Limb (tissue), 2 donors: ENCODE measurements at regions not wholly inside any gene's neighbourhood (a gene's known extent, or its start where the extent isn't known, plus 50 kb on each side); places are given as distances from the start of the nearest gene placed in this dataset.
"Not testable (repeated sequence)": the region's sequence is repeated elsewhere in the genome, so short reads cannot be mapped to it uniquely, and the experiment has no call there.

Experiments
- DNase-seq, 2 donors: peaks; one replicate each; pipeline ENCODE4 v3.0.0-alpha.2; 2016; ENCODE audit errors: extremely low spot score in 2 of 2

DNA sequence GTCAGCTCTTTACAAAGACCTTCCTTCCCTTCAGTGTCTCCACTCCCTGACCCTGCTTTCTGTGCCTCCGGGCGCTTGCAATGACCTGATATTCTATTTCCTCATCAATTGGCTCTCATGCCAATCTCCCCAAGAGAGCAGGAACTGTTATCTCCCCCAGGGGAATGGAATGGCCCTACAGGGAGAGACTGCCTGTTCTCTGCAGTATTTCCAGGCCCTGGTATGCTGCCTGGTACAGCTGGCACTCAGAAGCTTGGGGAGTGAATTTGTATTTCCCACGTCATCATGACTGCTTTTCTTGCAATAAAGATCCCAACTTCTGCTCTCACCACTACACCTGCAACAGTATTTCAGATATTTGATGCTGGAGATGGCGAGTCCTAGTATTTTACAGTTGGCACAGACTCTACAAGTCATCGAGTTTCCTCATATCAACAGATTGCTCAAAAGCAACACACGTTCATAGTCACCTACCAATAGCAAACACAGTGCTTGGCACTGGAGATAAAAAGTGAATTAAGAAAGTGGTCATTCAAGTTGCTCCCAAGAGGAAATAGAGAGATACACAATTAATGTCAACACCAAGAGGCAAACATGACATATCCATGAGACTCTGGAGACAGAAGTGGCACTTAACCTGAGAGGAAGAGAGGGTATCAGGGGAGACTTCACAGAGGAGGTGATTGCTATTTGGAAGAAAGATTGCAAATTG is 90.5 kb upstream of the EGFL6 start:
- no peak for DNase-seq

DNA sequence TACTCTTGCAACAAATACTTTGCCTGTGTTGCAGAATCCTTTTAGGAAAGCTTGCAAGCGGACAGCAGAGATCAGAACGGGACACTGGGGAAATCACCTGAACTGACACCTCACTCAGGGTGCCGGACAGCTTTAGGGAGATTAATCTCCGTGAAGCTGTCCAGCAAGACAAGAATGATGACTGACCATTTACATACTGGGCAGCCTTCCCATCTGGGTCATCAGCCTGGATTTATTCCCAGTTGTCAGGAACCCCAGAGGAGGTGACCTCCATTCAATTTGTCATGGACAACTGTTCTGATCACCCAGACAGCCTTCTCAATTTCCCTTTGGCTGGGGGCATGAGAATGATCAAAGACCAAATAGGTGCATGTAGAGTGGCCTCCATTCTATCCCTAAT is 93.0 kb upstream of the EGFL6 start:
- DNase-seq, result no peak

DNA sequence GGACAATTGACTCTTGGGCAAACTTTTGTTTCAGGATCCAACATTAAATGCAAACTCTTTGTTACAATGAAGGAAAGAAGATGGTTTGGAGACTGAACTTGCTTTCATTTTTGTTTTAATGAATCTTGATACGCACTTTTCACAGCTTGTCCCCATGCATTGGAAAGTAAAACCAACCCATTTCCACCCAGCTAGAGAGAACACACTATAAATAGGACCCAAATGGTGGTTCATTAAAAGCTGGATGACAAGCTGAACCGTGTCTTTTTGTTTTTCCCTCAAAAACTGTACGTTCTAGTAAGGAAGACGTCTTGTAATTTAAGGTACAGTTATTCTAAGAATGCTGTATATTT is 95.3 kb upstream of the EGFL6 start:
- DNase-seq, result no peak

DNA sequence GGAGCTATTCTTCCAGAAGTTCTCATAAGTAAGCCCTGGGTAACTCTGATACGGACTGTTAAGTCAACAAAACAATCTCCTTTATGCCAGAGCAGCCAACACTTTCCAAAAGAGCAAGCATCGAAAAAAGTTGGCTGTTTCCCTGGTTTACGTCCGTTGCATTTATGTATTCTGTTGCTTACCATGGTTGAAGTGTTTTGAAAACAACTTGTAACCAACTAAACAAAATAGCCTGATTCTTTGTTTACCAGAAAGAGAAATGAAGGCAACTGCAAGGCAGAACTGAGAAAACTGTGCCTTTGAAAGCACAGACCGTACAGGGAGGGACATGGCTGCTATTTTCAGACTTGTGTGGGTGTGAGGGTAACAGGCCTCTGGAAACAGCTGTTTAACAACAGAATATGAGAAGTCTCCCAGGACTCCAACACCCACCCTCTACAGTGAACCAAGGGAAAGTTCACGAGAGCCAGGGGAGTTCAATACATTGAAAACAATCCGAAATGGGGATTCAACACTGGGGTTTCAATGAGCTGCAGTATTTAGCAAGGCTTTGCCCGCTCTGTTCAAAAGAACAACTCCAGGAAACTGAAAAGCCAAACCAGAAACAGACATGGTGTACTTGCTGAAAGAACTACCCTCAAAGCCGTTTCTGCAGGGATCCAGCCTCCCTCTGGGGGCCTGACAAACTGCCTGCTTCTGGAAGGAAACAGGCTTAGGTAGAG is 95.8 kb upstream of the EGFL6 start:
- no peak for DNase-seq

DNA sequence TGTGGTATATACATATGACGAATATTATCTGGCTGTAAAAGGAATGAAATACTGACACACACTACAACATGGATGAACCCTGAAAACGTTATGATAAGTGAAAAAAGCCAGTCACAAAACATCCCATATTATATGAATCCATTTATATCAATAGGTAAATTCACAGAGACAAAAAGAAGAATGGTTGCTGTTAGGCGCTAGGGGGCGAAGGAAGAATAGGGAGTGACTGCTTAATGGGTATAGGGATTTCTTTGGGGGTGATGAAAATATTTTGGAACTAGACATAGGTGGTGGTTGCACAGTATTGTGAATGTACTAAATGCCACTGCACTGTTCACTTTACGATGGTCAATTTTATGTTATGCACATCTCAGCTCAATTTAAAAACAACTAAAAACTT is 96.4 kb upstream of the EGFL6 start:
- DNase-seq, result no peak

DNA sequence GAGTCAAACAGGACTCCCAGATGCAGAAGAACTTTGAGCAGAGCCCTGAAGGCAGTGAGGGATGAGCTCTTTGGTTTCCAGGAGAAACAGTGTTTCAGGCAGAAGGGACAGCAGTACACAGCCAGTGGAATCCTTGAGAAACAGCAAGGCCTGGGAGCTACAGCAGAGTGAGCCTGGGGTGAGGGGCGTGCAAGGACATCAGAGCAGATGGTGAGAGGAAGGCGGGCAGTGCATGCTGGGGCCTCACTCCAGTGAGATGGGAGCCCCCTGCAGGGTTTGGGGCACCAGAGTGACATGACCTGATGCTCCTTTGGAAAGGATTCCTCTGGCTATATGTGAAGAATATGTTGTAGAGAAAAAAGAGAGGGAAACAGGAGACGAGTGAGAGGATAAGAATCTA is 98.1 kb upstream of the EGFL6 start:
- DNase-seq, result no peak

DNA sequence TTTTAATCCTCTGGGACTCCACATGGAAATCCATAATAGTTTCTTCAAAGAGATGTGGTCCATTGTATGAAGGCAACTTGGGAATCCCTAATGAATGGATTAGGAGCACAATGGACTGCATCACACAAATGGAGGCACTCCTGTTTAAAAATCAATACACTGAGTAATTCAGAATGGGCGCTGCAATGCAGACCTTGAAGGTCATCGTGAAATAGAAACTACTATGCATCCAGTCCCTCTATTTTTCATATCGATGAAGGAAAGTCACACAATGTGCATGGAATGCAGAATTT is 98.8 kb upstream of the EGFL6 start:
- no peak for DNase-seq

DNA sequence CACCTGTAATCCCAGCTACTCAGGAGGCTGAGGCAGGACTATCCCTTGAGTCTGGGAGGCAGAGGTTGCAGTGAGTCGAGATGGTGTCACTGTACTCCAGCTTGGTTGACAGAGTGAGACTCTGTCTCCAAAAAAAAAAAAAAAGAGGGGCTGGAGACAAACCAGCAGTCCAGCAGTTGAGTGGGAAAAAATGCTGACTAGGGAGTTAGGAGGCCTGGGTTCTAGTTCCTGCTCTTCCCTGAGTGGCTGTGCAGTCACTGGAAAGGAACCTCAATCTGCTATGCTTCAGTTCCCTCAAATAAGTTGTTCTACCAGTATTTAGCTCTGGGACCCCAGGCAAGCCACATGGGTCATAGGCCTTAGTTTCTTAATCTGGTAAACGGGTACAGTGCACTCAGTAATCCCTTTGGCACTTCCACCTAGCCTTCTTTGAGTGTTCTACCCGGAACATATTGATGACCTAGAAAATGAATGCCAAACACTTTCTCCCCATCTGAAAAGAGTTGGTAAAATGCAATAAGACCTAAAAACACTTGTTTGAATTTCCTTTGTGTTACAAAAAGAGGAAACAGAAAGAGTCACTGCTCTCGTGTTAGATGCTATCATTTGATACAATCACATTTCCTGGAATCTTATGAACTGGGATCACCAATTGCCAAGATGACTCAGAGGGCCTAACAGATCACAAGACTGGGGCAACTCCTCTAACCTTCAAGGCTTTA is 99.3 kb upstream of the EGFL6 start:
- no peak for DNase-seq

DNA sequence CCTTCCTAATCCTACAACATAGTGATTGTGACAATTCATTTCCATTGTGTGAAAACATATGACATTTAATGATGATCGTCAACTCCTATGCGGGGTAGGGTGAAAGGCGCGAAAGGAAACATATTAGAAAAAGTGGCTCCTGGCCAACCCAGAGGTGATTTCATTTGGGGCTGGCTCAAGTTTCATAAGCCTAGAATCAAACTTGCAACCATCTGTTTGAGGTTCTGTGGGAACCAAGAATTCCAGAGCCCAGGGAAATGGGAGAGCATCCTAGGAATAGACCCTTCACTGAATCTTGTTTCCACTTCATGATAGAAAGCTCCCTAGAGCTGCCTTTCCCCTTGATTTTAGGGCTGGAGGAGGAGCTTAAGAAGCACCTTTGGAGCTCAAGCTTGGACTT is 101.3 kb upstream of the EGFL6 start:
- no peak for DNase-seq

DNA sequence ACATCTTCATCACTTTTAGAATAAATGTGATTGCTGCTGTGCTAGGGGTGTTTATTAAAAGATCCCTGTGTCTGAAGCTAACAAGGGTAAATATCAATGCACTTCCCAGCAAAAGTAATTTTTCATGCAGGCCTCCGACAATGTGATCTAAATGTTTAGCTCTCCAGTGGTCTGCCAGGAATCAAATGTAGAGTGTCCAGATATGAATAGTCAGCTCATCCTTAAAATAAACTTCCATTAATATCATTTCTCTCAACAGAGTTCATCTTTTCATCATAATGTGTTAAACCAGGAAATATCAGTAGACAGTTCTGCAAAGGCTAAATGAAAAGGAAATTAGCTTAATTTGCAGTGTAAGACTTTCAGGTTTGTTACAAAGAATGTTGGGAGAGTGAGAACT is 102.2 kb upstream of the EGFL6 start:
- DNase-seq, result no peak

DNA sequence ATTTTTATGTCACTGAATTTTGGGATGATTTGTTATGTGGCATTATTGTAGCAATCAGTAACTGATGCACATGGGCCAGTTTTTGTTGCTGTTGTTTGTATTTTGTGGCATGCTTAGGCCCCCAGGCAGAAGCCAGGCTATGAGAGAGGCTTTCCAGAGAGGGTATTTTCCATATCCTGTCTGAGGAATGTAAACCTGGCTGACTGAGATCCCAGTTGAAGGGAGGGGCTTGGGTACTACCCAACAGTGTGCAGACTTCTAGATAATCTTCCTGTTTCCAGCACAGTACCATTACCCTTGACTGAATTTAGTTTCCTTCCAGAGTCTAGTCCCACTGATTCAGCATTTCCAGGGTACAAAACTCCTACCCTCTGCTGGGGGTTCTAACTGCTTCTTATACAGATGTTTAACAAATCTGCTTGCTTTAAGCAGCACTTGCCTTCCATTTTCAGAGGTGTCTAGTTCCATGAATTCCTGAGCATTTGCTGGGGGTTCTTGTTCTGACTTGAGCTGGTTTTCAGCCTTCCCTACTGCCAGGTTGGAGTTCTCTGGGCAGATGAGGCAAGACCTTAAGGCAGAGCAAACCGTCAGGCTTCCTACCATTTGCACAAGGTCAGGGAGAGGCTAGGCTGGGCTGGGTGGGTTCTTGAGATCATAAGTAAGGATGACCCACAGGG is 104.7 kb upstream of the EGFL6 start:
- DNase-seq, result no peak

DNA sequence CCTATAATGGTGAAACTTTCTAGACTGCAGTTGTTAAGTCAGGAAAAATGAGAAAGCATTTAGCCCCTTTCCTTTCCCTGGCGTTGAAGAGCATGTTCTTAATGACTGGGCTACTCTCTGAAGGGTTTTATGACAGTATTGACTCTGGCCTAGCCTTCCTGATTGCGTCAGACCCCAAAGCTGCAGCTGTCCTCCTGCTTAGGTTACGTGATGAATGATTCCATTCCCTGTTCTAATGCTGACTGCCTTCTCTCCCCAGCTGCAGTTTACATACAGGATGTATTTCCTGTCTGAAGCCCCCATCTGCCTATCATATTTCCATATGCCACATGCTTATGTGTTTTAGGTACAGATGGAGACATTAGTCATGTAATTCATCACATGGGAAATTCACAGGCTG is 105.8 kb upstream of the EGFL6 start:
- peak; percentile 63 to 84 for DNase-seq

DNA sequence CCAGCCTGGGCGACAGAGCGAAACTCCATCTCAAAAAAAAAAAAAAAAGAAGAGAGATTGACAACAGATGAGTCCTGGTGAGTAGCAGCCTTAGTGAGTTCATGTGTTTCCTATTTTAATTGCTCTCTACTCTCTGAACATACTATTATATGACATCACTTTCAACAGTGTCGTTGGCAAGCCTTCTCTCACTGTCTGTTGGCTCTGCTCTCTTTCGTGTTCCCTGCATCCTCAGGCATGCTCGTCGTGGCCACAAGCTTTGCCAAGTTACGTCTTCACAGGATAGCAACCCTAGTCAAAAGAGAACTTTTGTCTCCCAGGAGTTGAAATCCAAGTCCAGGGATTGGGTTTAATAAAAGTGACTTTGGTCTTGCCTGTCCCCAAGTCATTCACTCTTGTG is 117.1 kb upstream of the EGFL6 start:
- peak in 1 of 2 donors; percentile 36 for DNase-seq

DNA sequence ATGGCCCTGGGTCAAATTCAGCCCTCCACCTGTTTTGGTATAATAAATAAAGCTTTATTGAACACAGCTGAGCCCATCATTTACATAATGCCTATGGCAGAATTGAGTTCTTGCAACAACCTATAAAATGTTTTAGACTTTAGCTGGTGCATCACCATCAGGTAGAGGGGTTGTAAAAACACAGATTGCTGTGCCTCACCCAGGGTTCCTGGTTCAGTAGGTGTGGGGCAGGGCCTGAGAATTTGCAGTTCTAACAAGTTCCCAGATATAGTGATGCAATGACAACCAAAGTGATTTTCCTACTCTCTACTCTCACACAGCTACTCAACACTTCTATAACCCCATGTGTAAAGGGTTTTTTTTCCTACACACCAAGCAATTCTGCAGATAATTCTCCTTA is 120.0 kb upstream of the EGFL6 start:
- no peak for DNase-seq

DNA sequence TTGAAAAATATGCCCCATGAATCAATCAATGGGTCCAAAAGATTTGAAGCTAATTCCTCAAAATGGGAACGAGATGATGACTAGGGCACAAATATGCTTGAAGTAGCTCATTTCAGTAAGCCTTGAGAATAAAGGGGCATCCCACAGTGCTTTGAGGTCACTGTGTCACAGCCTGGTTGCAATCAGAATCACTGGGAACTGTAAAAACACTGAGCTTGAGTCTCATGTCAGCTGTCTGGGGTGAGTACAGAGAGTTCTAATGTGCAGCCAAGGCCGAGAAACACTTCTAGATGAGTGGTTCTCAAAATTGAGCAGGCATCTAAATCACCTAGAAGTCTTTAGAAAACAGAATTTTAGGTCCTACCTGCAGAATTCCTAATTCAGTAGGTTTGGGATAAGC is 120.5 kb upstream of the EGFL6 start:
- no peak for DNase-seq

DNA sequence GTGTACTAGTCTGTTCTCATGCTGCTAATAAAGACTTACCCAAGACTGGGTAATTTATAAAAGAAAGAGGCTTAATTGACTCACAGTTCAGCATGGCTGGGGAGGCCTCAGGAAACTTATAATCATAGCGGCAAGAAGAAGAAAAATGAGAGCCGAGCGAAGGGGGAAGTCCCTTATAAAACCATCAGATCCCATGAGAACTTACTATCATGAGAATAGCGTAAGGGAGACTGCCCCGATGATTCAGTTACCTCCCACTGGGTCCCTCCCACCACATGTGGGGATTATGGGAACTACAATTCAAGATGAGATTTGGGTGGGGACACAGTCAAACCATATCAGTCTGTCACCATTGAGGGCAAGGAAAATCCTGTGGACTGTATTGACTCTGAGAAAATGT is 121.8 kb upstream of the ATXN3L start:
- not testable (repeated sequence) for DNase-seq

DNA sequence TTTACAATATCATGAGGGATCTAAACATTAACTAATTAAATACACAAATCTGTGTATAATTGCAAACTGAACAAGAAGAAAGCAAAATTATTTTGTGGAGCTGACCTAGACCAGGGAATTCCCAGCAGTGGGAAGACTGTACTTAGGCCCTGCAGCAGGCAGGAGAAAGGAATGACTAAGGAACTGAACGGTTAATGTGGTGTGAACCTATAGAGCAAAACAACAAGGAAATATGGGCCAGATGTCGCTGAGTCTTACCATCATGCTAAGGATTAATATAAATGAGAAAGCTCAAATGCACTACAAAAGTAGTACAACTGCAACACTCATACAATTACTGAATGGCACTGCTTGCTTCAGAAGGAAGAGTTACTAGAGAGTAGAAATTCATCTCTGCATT is 120.3 kb upstream of the ATXN3L start:
- no peak for DNase-seq

DNA sequence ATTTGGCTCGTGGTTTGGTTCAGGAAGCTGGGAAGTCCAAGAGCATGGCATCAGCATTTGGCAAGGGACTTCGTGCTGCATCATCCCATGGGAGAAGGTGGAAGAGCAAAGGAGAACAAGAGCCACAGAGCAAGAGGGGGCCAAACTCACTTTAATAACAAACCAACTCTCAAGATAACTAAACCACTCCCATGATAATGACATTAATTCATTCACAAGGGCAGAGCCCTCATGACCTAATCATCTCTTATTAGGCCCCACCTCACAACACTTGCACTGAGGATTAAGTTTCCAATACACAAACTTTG is 113.4 kb upstream of the ATXN3L start:
- DNase-seq, result no peak

DNA sequence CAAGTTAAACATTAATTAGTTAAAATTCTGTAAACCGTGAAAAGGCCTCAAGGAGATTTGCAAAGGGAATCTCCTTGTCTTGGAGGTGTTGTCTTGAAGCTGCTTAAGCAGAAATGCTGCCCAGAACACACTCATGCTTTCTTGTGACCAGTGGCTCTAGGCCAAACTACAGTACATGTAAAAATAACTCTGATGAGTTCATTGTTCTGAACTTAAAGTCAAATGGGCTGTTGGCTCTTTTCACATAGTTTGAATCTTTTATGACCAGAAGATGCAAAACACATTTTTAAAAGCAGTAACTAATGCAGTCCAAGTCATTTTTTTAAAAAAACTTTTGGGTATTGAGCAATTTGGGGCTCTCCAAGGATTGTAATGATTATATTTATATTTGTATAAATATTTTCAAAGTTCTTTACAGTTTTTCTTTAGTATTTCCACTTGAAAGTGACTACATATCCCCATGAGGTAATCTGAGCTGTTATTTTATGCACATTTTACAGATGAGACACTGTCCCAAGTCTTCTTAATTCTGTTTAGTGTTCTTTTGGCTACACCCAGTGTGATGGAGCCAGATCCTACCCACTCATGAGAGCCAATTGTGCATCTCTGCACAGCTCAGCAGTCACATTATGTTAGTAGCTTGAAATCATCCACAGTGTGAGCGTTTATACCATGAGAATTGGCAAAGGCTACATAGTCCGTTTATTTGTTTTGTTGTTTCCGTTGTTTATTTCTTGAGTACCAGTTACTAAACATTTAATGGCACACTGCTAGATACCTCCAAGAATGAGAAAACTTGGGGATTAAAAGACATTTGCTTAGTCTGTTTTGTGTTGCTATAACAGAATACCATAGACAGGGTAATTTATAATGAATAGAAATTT is 112.8 kb upstream of the ATXN3L start:
- DNase-seq, result peak in 1 of 2 donors; percentile 80

DNA sequence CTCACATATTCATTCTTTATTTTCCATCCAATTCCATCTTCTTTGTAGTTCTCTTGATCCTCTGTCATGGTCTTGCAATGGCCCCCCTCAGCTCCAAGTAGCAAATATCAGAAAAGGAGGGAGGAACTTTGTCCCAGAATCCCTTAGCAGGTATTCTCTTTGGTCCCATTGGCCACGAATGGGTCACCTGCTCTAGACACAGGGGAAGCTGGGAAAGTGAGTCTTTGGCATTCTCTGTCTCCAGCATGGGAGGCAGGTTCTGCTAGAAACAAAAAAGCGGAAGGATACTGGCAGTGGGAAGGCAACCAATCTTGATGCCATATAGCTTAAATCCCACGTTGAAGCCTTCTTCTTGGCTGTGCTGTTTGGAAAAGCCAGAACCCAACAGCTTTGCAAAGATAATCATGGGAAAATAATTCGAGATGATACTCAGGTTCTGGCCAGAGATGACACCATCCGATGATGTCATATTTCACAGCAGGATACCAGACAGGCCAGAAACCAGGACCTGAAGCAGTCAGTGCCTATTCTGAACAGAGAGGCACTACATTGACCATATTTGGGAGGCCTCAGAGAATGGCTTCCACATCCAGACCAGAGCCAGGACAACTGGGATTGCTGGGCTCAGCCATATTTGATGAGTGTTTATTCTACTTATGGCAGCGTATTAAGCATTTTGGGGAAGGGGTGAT is 110.4 kb upstream of the ATXN3L start:
- no peak for DNase-seq
